H9 (cell line): ENCODE measurements at regions not wholly inside any gene's neighbourhood (a gene's known extent, or its start where the extent isn't known, plus 50 kb on each side); places are given as distances from the start of the nearest gene placed in this dataset.

Experiments used
- DNase-seq: peaks from one replicate; pipeline ENCODE4 v3.0.0-alpha.2; 2017
- H2AFZ ChIP-seq: one replicate; pipeline ENCODE4 v1.6.1; 2013; ENCODE audit warnings: mild to moderate bottlenecking, low read length, control low read depth, moderate library complexity
- H2AK5ac ChIP-seq: 2 replicates; pipeline ENCODE4 v1.6.1; 2013; ENCODE audit warnings: low read length, control low read depth, mixed read lengths; ENCODE audit not compliant: insufficient read length
- H2BK120ac ChIP-seq: one replicate; pipeline ENCODE4 v1.6.1; 2013; ENCODE audit warnings: low read depth, mild to moderate bottlenecking, low read length, control low read depth, inconsistent platforms; ENCODE audit not compliant: poor library complexity, severe bottlenecking
- H2BK12ac ChIP-seq: 2 replicates; pipeline ENCODE4 v1.6.1; 2013; ENCODE audit warnings: low read length, control low read depth, mixed read lengths, low read depth; ENCODE audit not compliant: insufficient read length
- H2BK15ac ChIP-seq: 2 replicates; pipeline ENCODE4 v1.6.1; 2013; ENCODE audit warnings: low read depth, low read length, control low read depth
- H2BK20ac ChIP-seq: one replicate; pipeline ENCODE4 v1.6.1; 2013; ENCODE audit warnings: low read depth, mild to moderate bottlenecking, low read length, control low read depth, inconsistent platforms; ENCODE audit not compliant: poor library complexity, severe bottlenecking
- H2BK5ac ChIP-seq: 2 replicates; pipeline ENCODE4 v1.6.1; 2013; ENCODE audit warnings: low read length, control low read depth, mixed read lengths; ENCODE audit not compliant: insufficient read length
- H3K14ac ChIP-seq: 2 replicates; pipeline ENCODE4 v1.6.1; 2013; ENCODE audit warnings: low read length, control low read depth; ENCODE audit not compliant: insufficient read depth
- H3K18ac ChIP-seq: 2 replicates; pipeline ENCODE4 v1.6.1; 2013; ENCODE audit warnings: low read depth, mild to moderate bottlenecking, mixed read lengths, low read length, control low read depth; ENCODE audit not compliant: insufficient read length
- H3K23ac ChIP-seq: 2 replicates; pipeline ENCODE4 v1.6.1; 2013; ENCODE audit warnings: low read length, control low read depth, mixed read lengths, low read depth; ENCODE audit not compliant: insufficient read length
- H3K23me2 ChIP-seq: 2 replicates; pipeline ENCODE4 v1.6.1; 2013; ENCODE audit warnings: low read depth, mild to moderate bottlenecking, mixed read lengths, low read length, control low read depth; ENCODE audit not compliant: insufficient read length, poor library complexity, severe bottlenecking
- H3K27ac ChIP-seq: 2 replicates; pipeline ENCODE4 v1.5.1; 2013; ENCODE audit warnings: low read length, control low read depth, mixed read lengths, low read depth; ENCODE audit not compliant: insufficient read length
- H3K27me3 ChIP-seq: 2 replicates; pipeline ENCODE4 v1.6.1; 2013; ENCODE audit warnings: low read length, control low read depth, inconsistent platforms; ENCODE audit not compliant: insufficient read depth
- H3K4ac ChIP-seq: 2 replicates; pipeline ENCODE4 v1.6.1; 2013; ENCODE audit warnings: low read depth, mild to moderate bottlenecking, control low read depth, inconsistent platforms, low read length, moderate library complexity
- H3K4me1 ChIP-seq: 2 replicates; pipeline ENCODE4 v1.6.1; 2013; ENCODE audit warnings: low read length, control low read depth, inconsistent platforms; ENCODE audit not compliant: insufficient read depth
- H3K4me2 ChIP-seq: 2 replicates; pipeline ENCODE4 v1.6.1; 2013; ENCODE audit warnings: low read length, control low read depth, mixed read lengths; ENCODE audit not compliant: insufficient read length, insufficient read depth
- H3K56ac ChIP-seq: 2 replicates; pipeline ENCODE4 v1.6.1; 2013; ENCODE audit warnings: low read depth, mild to moderate bottlenecking, mixed read lengths, low read length, control low read depth; ENCODE audit not compliant: insufficient read length
- H3K79me1 ChIP-seq: 2 replicates; pipeline ENCODE4 v1.6.1; 2013; ENCODE audit warnings: low read depth, mild to moderate bottlenecking, moderate library complexity, low read length, control low read depth, inconsistent platforms; ENCODE audit not compliant: insufficient read depth, poor library complexity, severe bottlenecking
- H3K79me2 ChIP-seq: 2 replicates; pipeline ENCODE4 v1.6.1; 2013; ENCODE audit warnings: low read length, control low read depth, inconsistent platforms; ENCODE audit not compliant: insufficient read depth
- H3K9ac ChIP-seq: 2 replicates; pipeline ENCODE4 v1.6.1; 2013; ENCODE audit warnings: low read length, control low read depth, mixed read lengths; ENCODE audit not compliant: insufficient read length; ENCODE audit errors: extremely low read depth
- H3K9me3 ChIP-seq: one replicate; pipeline ENCODE4 v1.6.1; 2013; ENCODE audit warnings: low read depth, low read length, inconsistent platforms; ENCODE audit not compliant: control insufficient read depth
- H3T11ph ChIP-seq: one replicate; pipeline ENCODE4 v1.6.1; 2013; ENCODE audit warnings: mild to moderate bottlenecking, low read length, control low read depth, inconsistent platforms
- H4K20me1 ChIP-seq: one replicate; pipeline ENCODE4 v1.6.1; 2013; ENCODE audit not compliant: control insufficient read depth, insufficient read length, insufficient read depth
- H4K5ac ChIP-seq: 2 replicates; pipeline ENCODE4 v1.6.1; 2013; ENCODE audit warnings: low read depth, mild to moderate bottlenecking, mixed read lengths, low read length, control low read depth; ENCODE audit not compliant: insufficient read length
- H4K8ac ChIP-seq: replicated peaks from 2 replicates; pipeline ENCODE4 v1.6.1; 2013; ENCODE audit warnings: low read length, control low read depth, mixed read lengths, low read depth; ENCODE audit not compliant: insufficient read length
- H4K91ac ChIP-seq: 2 replicates; pipeline ENCODE4 v1.6.1; 2013; ENCODE audit warnings: low read depth, mild to moderate bottlenecking, moderate library complexity, mixed read lengths, low read length, control low read depth; ENCODE audit not compliant: insufficient read length
- H3K27ac Mint-ChIP-seq, 3 experiments: 2 replicates in 2 of 3; 3 replicates in 1 of 3; pipeline ENCODE4 v1.8.0; 2020 to 2021; ENCODE audit warnings: mixed read lengths in 3 of 3, mild to moderate bottlenecking in 1 of 3, moderate library complexity in 1 of 3
- H3K27me3 Mint-ChIP-seq: 2 replicates; pipeline ENCODE4 v1.8.0; 2021; ENCODE audit warnings: low read depth, mild to moderate bottlenecking, moderate library complexity, mixed read lengths
- H3K36me3 Mint-ChIP-seq, 3 experiments: 2 replicates in 2 of 3; 3 replicates in 1 of 3; pipeline ENCODE4 v1.8.0; 2020 to 2021; ENCODE audit warnings: low read depth in 3 of 3, mixed read lengths in 3 of 3; ENCODE audit not compliant: insufficient read depth in 1 of 3
- H3K4me1 Mint-ChIP-seq, 2 experiments: 2 replicates each; pipeline ENCODE4 v1.8.0; 2020; ENCODE audit warnings: mixed read lengths in 2 of 2
- H3K4me3 Mint-ChIP-seq, 2 experiments: 2 replicates in 1 of 2; 3 replicates in 1 of 2; pipeline ENCODE4 v1.8.0; 2020 to 2021; ENCODE audit warnings: mild to moderate bottlenecking in 2 of 2, mixed read lengths in 2 of 2, moderate library complexity in 1 of 2
- H3K9me3 Mint-ChIP-seq, 2 experiments: 2 replicates in 1 of 2; 3 replicates in 1 of 2; pipeline ENCODE4 v1.8.0; 2020; ENCODE audit warnings: mild to moderate bottlenecking in 2 of 2, mixed read lengths in 2 of 2, moderate library complexity in 1 of 2
- CTCF ChIP-seq: fragments of 200-600 bp; sonication (generic); conservative IDR thresholded peaks from 3 replicates; pipeline ENCODE4 v1.8.0; 2021; ENCODE audit warnings: antibody characterized with exemption, mild to moderate bottlenecking
- WGBS: extraction: QIAGEN DNeasy Blood & Tissue Kit; methylation state at CpG from one replicate; pipeline ENCODE4 v1.1.7; 2013; ENCODE audit warnings: missing lambda C conversion rate, low lambda C conversion rate, mixed read lengths; ENCODE audit not compliant: insufficient read length; ENCODE audit errors: extremely low coverage; 5-methylcytosine and 5-hydroxymethylcytosine counted together

- peak overlapping the region; percentile 43 to 91 (median 86); a peak in 2 of 7 replicates for H3K27ac Mint-ChIP-seq
Observed at GRCh38 chr2:120856421-120856862, 120.8 kb downstream of the GLI2 start.

More at GRCh38 chr2:120856421-120856862, 120.8 kb downstream of the GLI2 start:
- no peak overlapping the region for H3K27ac ChIP-seq
- H3K79me1 ChIP-seq, result no peaks in the 10 kb centered on the region
- no CpG with 5 or more reads among the region's 13 CpGs for WGBS
- peaks cover 14% of the 10 kb centered on the region for H3K4me1 ChIP-seq
- H3T11ph ChIP-seq, result no peak overlapping the region
- H2AK5ac ChIP-seq, result no peak overlapping the region
- no peak overlapping the region for H4K91ac ChIP-seq
- no peaks in the 10 kb centered on the region for H3K23me2 ChIP-seq
- no peaks in the 10 kb centered on the region for H3K27me3 ChIP-seq
- H2BK120ac ChIP-seq, result no peak overlapping the region
- no peak overlapping the region for H3K4me2 ChIP-seq
- H4K8ac ChIP-seq, result no peak overlapping the region
- Mint-ChIP-seq H3K27me3 (no peaks in the 10 kb centered on the region), H3K4me1 (peaks cover 52 to 60% of the 10 kb centered on the region in 2 experiments), H3K4me3 (no peak overlapping the region), H3K36me3 (peaks cover 0 to 3% (median 0%) of the 10 kb centered on the region in 3 experiments; a peak in 2 of 7 replicates), H3K9me3 (no peaks in the 10 kb centered on the region)
- no peak overlapping the region; the same call in 1 of the 2 replicates for H3K14ac ChIP-seq
- H4K5ac ChIP-seq, result no peak overlapping the region
- H2BK20ac ChIP-seq, result no peak overlapping the region
- H2AFZ ChIP-seq, result no peak overlapping the region
- peak; percentile 54 for TF ChIP-seq CTCF
- H2BK15ac ChIP-seq, result no peak overlapping the region
- H3K56ac ChIP-seq, result no peak overlapping the region
- H3K4ac ChIP-seq, result no peak overlapping the region
- no peak overlapping the region for H2BK12ac ChIP-seq
- no peak overlapping the region for H3K18ac ChIP-seq
- H3K9ac ChIP-seq, result no peak overlapping the region
- H3K23ac ChIP-seq, result no peak overlapping the region
- H2BK5ac ChIP-seq, result no peak overlapping the region
- no peaks in the 10 kb centered on the region; the same call in 1 of the 2 replicates for H3K79me2 ChIP-seq
- no peaks in the 10 kb centered on the region for H4K20me1 ChIP-seq
- DNase-seq, result peak; percentile 77
- no peaks in the 10 kb centered on the region for H3K9me3 ChIP-seq
